DOHH2 (cell line): ENCODE measurements at regions not wholly inside any gene's neighbourhood (a gene's known extent, or its start where the extent isn't known, plus 50 kb on each side); places are given as distances from the start of the nearest gene placed in this dataset.

Source experiments
- EZH2phosphoT487 ChIP-seq: fragments of 200-600 bp; sonication (generic); IDR thresholded peaks from 2 replicates; pipeline ENCODE4 v1.6.1; 2017; ENCODE audit warnings: borderline replicate concordance, mild to moderate bottlenecking, antibody characterized with exemption, low read length, moderate library complexity, mixed read lengths
- TF ChIP-seq, protein P1 (sequence below): fragments of 200-600 bp; sonication (generic); IDR thresholded peaks from one replicate; pipeline ENCODE4 v1.5.1; 2014; ENCODE audit warnings: antibody characterized with exemption, mild to moderate bottlenecking, low read depth, low read length; ENCODE audit not compliant: poor library complexity, severe bottlenecking

GRCh38 chr1:201675143-201675542 lies 136.2 kb downstream of the NAV1 start:
- no peak for TF ChIP-seq EZH2phosphoT487
- TF ChIP-seq, protein P1, sequence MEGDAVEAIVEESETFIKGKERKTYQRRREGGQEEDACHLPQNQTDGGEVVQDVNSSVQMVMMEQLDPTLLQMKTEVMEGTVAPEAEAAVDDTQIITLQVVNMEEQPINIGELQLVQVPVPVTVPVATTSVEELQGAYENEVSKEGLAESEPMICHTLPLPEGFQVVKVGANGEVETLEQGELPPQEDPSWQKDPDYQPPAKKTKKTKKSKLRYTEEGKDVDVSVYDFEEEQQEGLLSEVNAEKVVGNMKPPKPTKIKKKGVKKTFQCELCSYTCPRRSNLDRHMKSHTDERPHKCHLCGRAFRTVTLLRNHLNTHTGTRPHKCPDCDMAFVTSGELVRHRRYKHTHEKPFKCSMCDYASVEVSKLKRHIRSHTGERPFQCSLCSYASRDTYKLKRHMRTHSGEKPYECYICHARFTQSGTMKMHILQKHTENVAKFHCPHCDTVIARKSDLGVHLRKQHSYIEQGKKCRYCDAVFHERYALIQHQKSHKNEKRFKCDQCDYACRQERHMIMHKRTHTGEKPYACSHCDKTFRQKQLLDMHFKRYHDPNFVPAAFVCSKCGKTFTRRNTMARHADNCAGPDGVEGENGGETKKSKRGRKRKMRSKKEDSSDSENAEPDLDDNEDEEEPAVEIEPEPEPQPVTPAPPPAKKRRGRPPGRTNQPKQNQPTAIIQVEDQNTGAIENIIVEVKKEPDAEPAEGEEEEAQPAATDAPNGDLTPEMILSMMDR = no peak
